NCI-H748 treated with DMSO at 0.1 percent for 48 hours (cell line): ENCODE measurements at regions not wholly inside any gene's neighbourhood (a gene's known extent, or its start where the extent isn't known, plus 50 kb on each side); places are given as distances from the start of the nearest gene placed in this dataset.

Experiments
- DNase-seq: peaks from one replicate; lab custom pipeline; 2025; lab: John Stamatoyannopoulos, UW

GRCh38 chr14:104514156-104514848 lies 65.3 kb upstream of the C14orf180 start:
- DNase-seq: no peak

- no peak for DNase-seq
Measured at GRCh38 chr14:104515059-104515810, 64.3 kb upstream of the C14orf180 start.

- no peak for DNase-seq
Measured at GRCh38 chr14:104515811-104516780, 63.5 kb upstream of the C14orf180 start.

- DNase-seq: no peak
Measured at GRCh38 chr14:104516906-104517305, 62.7 kb upstream of the C14orf180 start.

GRCh38 chr14:104517426-104517825 lies 62.1 kb upstream of the C14orf180 start:
- DNase-seq: no peak

GRCh38 chr14:104517867-104518266 lies 61.7 kb upstream of the C14orf180 start:
- no peak for DNase-seq

- DNase-seq: no peak
Measured at GRCh38 chr14:104518659-104519350, 60.8 kb upstream of the C14orf180 start.

- no peak for DNase-seq
Measured at GRCh38 chr14:104519721-104520120, 59.8 kb upstream of the C14orf180 start.

GRCh38 chr14:104520620-104521410 lies 58.7 kb upstream of the C14orf180 start:
- no peak for DNase-seq

GRCh38 chr14:104521816-104522745 lies 57.5 kb upstream of the C14orf180 start:
- DNase-seq: no peak

- DNase-seq: no peak
Measured at GRCh38 chr14:104522926-104523545, 56.5 kb upstream of the C14orf180 start.

- DNase-seq: no peak
Measured at GRCh38 chr14:104523546-104523935, 56.0 kb upstream of the C14orf180 start.

GRCh38 chr14:104524726-104525125 lies 54.8 kb upstream of the C14orf180 start:
- no peak for DNase-seq

- no peak for DNase-seq
Measured at GRCh38 chr14:104526723-104527645, 52.6 kb upstream of the C14orf180 start.

GRCh38 chr14:104527857-104528459 lies 51.6 kb upstream of the C14orf180 start:
- DNase-seq: no peak

- DNase-seq: no peak
Measured at GRCh38 chr14:104528496-104528895, 51.1 kb upstream of the C14orf180 start.
